ENCODE measurements at regions not wholly inside any gene's neighbourhood (a gene's known extent, or its start where the extent isn't known, plus 50 kb on each side); places are given as distances from the start of the nearest gene placed in this dataset.

DNA sequence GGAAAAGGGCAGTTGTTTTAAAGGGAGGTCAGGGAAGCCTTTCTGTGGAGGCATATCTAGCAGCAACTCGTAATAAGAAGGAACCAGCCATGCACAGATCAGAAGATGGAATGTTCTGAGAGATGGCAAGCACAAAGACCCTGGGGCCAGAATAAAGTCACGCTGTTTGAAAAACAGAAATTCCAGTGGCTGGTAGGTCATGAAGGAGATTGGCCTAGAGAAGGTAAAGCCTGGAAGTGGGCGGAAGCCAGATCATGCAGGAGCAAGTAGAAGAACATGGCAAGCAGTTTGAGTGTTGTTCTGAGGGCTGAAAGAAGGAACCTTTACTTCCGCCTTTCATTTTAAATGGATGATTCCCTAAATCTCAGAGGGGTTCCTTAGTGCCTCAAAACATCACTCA, 208.1 kb upstream of the PPP2R3A start:
- ATAC-seq (ENCODE audit: low read depth) (no peak), DNase-seq (ENCODE audit: low spot score) (no peak)
- Histone ChIP-seq H3K27me3 (ENCODE audit: insufficient read depth, poor library complexity, severe bottlenecking) (no peaks in the 10 kb centered on the region), H3K36me3 (ENCODE audit: low read depth) (no peaks in the 10 kb centered on the region), H3K4me1 (ENCODE audit: insufficient read depth, poor library complexity, severe bottlenecking) (no peaks in the 10 kb centered on the region), H3K4me3 (ENCODE audit: severe bottlenecking) (no peak overlapping the region), H3K27ac (ENCODE audit: poor library complexity, severe bottlenecking) (no peak overlapping the region), H3K9me3 (ENCODE audit: severe bottlenecking) (no peaks in the 10 kb centered on the region)
- TF ChIP-seq, protein P1, sequence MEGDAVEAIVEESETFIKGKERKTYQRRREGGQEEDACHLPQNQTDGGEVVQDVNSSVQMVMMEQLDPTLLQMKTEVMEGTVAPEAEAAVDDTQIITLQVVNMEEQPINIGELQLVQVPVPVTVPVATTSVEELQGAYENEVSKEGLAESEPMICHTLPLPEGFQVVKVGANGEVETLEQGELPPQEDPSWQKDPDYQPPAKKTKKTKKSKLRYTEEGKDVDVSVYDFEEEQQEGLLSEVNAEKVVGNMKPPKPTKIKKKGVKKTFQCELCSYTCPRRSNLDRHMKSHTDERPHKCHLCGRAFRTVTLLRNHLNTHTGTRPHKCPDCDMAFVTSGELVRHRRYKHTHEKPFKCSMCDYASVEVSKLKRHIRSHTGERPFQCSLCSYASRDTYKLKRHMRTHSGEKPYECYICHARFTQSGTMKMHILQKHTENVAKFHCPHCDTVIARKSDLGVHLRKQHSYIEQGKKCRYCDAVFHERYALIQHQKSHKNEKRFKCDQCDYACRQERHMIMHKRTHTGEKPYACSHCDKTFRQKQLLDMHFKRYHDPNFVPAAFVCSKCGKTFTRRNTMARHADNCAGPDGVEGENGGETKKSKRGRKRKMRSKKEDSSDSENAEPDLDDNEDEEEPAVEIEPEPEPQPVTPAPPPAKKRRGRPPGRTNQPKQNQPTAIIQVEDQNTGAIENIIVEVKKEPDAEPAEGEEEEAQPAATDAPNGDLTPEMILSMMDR (IDR thresholded peaks at IDR 0.05; ENCODE audit: poor library complexity, severe bottlenecking), result no peak

DNA sequence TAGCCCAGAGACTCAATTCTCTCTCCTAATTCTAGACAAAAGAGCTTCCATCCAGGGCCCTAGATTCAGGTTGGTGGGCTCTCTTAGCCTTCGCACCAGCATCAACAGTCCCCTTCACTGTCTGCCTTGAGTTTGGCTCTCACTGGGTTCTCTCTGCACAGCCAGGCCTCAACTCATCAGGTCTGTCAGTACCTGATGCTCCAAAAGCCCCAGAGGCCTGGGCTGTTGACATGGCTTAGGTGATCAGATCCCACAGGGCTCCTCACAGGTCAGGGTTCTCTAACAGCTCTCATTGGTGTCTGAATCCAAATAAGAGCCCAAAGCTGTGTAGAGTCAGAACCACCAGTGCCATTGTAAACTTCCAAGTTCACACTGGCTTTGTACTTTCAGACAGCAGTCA, 206.6 kb upstream of the PPP2R3A start:
- no peak for ATAC-seq (ENCODE audit: low read depth)
- Histone ChIP-seq H3K9me3 (ENCODE audit: severe bottlenecking) (no peaks in the 10 kb centered on the region), H3K36me3 (ENCODE audit: low read depth) (no peaks in the 10 kb centered on the region), H3K27ac (ENCODE audit: poor library complexity, severe bottlenecking) (no peak overlapping the region), H3K4me3 (ENCODE audit: severe bottlenecking) (no peak overlapping the region), H3K27me3 (ENCODE audit: insufficient read depth, poor library complexity, severe bottlenecking) (no peaks in the 10 kb centered on the region), H3K4me1 (ENCODE audit: insufficient read depth, poor library complexity, severe bottlenecking) (no peaks in the 10 kb centered on the region)
- TF ChIP-seq, protein P1 (IDR thresholded peaks at IDR 0.05; ENCODE audit: poor library complexity, severe bottlenecking), result no peak
- DNase-seq (ENCODE audit: low spot score), result no peak

GRCh38 chr3:135759651-135760050, 205.9 kb upstream of the PPP2R3A start:
- TF ChIP-seq, protein P1 (IDR thresholded peaks at IDR 0.05; ENCODE audit: poor library complexity, severe bottlenecking), result no peak
- no peak overlapping the region for H3K4me3 ChIP-seq (ENCODE audit: severe bottlenecking)
- H3K36me3 ChIP-seq (ENCODE audit: low read depth), result no peaks in the 10 kb centered on the region
- ATAC-seq (ENCODE audit: low read depth) (no peak), DNase-seq (ENCODE audit: low spot score) (no peak)
- H3K4me1 ChIP-seq (ENCODE audit: insufficient read depth, poor library complexity, severe bottlenecking), result no peaks in the 10 kb centered on the region
- H3K9me3 ChIP-seq (ENCODE audit: severe bottlenecking), result no peaks in the 10 kb centered on the region
- H3K27ac ChIP-seq (ENCODE audit: poor library complexity, severe bottlenecking), result no peak overlapping the region
- H3K27me3 ChIP-seq (ENCODE audit: insufficient read depth, poor library complexity, severe bottlenecking), result no peaks in the 10 kb centered on the region

DNA sequence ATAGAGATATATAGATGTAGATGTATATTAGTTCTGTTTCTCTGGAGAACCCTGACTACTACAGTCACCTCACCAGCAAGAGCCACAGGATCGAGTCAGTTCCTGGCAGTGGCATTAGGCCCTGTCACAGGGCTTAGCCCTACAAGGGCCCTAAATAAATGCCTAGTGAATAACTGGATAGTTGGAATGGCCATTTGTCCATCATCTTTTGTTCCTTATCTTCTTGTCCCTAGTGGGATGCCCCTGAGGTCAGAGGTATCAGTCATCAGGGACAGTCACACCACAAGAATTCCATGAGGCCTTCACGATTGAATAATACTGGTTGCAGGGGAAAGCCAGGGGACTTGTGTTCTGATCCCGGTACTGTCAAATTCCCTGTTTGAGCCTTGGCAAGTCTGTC, 204.9 kb upstream of the PPP2R3A start:
- Histone ChIP-seq H3K4me3 (ENCODE audit: severe bottlenecking) (no peak overlapping the region), H3K27ac (ENCODE audit: poor library complexity, severe bottlenecking) (no peak overlapping the region), H3K27me3 (ENCODE audit: insufficient read depth, poor library complexity, severe bottlenecking) (no peaks in the 10 kb centered on the region), H3K4me1 (ENCODE audit: insufficient read depth, poor library complexity, severe bottlenecking) (no peaks in the 10 kb centered on the region), H3K36me3 (ENCODE audit: low read depth) (no peaks in the 10 kb centered on the region), H3K9me3 (ENCODE audit: severe bottlenecking) (no peaks in the 10 kb centered on the region)
- DNase-seq (ENCODE audit: low spot score) (no peak), ATAC-seq (ENCODE audit: low read depth) (no peak)
- TF ChIP-seq, protein P1 (IDR thresholded peaks at IDR 0.05; ENCODE audit: poor library complexity, severe bottlenecking), result no peak

- ATAC-seq (ENCODE audit: low read depth) (no peak), DNase-seq (ENCODE audit: low spot score) (no peak)
- H3K27me3 ChIP-seq (ENCODE audit: insufficient read depth, poor library complexity, severe bottlenecking), result no peaks in the 10 kb centered on the region
- H3K9me3 ChIP-seq (ENCODE audit: severe bottlenecking), result no peaks in the 10 kb centered on the region
- TF ChIP-seq, protein P1 (IDR thresholded peaks at IDR 0.05; ENCODE audit: poor library complexity, severe bottlenecking), result no peak
- H3K36me3 ChIP-seq (ENCODE audit: low read depth), result no peaks in the 10 kb centered on the region
- H3K4me3 ChIP-seq (ENCODE audit: severe bottlenecking), result no peak overlapping the region
- H3K27ac ChIP-seq (ENCODE audit: poor library complexity, severe bottlenecking), result no peak overlapping the region
- H3K4me1 ChIP-seq (ENCODE audit: insufficient read depth, poor library complexity, severe bottlenecking), result no peaks in the 10 kb centered on the region
Measured at GRCh38 chr3:135762188-135762856, 203.2 kb upstream of the PPP2R3A start.

All from RWPE2 (cell line).